ENCODE measurements at regions not wholly inside any gene's neighbourhood (a gene's known extent, or its start where the extent isn't known, plus 50 kb on each side); places are given as distances from the start of the nearest gene placed in this dataset.

DNA sequence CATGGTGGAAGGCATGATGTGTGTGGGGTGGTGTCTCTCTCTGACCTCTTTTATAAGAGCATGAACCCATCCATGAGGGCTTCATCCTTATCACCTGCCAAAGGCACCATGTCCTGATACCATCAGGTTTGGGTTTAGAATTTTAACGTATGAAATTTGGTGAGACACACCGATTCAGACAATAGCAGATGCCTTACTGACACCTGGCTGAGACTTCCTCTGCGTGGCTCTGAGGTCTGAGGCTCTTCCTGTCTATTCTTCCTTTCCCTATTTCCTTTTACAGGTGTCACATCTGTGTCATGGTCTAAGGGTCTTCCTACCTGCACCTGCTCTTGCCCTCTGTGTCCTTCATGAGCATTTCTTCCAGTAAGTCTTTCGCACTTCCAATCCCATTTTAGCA, 320.7 kb upstream of the CLNK start:
- 39 to 52% (median 46%) methylated on average over 4 of the region's 4 CpGs for WGBS, 5 donors
- TF ChIP-seq POLR2AphosphoS5 (IDR thresholded peaks at IDR 0.05) (no peak), POLR2A (IDR thresholded peaks at IDR 0.05) (no peak), CTCF (IDR thresholded peaks at IDR 0.05 in 8 of 11, conservative IDR thresholded peaks at IDR 0.05 in 3 of 11) (no peak)
- no peak for DNase-seq

GRCh38 chr4:11004818-11005217, 320.2 kb upstream of the CLNK start:
- WGBS, 5 donors, result 86 to 96% (median 92%) methylated on average over 6 of the region's 6 CpGs
- Histone ChIP-seq H3K4me1 (peaks cover 0 to 5% (median 0%) of the 10 kb centered on the region in 6 donors), H3K27ac (no peak overlapping the region), H3K9me3 (peaks cover 0 to 13% (median 3%) of the 10 kb centered on the region in 8 donors), H3K36me3 (no peaks in the 10 kb centered on the region), H3K27me3 (replicated peaks in 1 of 7) (no peaks in the 10 kb centered on the region), H3K4me3 (no peak overlapping the region)
- no peak for TF ChIP-seq CTCF (IDR thresholded peaks at IDR 0.05 in 8 of 11, conservative IDR thresholded peaks at IDR 0.05 in 3 of 11)
- no peak for TF ChIP-seq POLR2AphosphoS5 (IDR thresholded peaks at IDR 0.05)
- TF ChIP-seq POLR2A (IDR thresholded peaks at IDR 0.05), result no peak
- intact Hi-C loops (cut with DNase I; ENCODE audit: low total_unique reads), result no loop called here
- DNase-seq, result no peak

More for the DNA sequence above, 320.7 kb upstream of the CLNK start:
- H3K36me3 ChIP-seq, result no peaks in the 10 kb centered on the region
- H3K27me3 ChIP-seq (replicated peaks in 1 of 7), result no peaks in the 10 kb centered on the region
- no peak overlapping the region for H3K27ac ChIP-seq
- intact Hi-C loops (cut with DNase I; ENCODE audit: low total_unique reads), result no loop called here
- H3K9me3 ChIP-seq, result peaks cover 0 to 13% (median 3%) of the 10 kb centered on the region in 8 donors
- peaks cover 0 to 5% (median 0%) of the 10 kb centered on the region in 6 donors for H3K4me1 ChIP-seq
- H3K4me3 ChIP-seq, result no peak overlapping the region

- peaks cover 0 to 2% (median 0%) of the 10 kb centered on the region in 8 donors for H3K9me3 ChIP-seq
- no peak for TF ChIP-seq CTCF (IDR thresholded peaks at IDR 0.05 in 8 of 11, conservative IDR thresholded peaks at IDR 0.05 in 3 of 11)
- TF ChIP-seq POLR2A (IDR thresholded peaks at IDR 0.05), result no peak
- no peak for TF ChIP-seq POLR2AphosphoS5 (IDR thresholded peaks at IDR 0.05)
- H3K27ac ChIP-seq, result no peak overlapping the region
- H3K4me3 ChIP-seq, result no peak overlapping the region
- no peaks in the 10 kb centered on the region for H3K36me3 ChIP-seq
- H3K27me3 ChIP-seq (replicated peaks in 1 of 7), result no peaks in the 10 kb centered on the region
- intact Hi-C loops (cut with DNase I; ENCODE audit: low total_unique reads), result no loop called here
- no peak for DNase-seq
- peaks cover 0 to 5% (median 0%) of the 10 kb centered on the region in 6 donors for H3K4me1 ChIP-seq
- 76 to 94% (median 90%) methylated on average over 2 of the region's 2 CpGs for WGBS, 5 donors
Observed at GRCh38 chr4:11002961-11003360, 318.4 kb upstream of the CLNK start.

DNA sequence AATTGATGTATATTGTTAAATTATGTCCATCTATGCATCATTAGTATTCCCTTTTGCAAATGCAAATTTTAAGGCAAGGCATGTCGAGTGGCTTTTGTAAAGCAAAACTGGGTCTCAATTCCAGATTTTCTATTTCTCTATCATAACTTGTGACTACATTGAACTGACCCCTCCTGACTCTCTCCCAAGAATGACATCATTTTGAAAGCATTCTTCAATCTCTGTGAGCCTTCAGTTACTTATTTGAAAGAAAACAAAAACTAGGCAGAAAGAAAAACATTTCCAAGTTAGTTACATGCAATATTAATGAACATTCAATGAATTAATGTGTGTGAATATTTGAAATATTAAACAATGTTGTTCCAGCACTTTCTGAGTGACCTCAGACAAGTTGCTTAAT, 314.3 kb upstream of the CLNK start:
- no peak overlapping the region for H3K4me3 ChIP-seq
- TF ChIP-seq POLR2AphosphoS5 (IDR thresholded peaks at IDR 0.05), result no peak
- TF ChIP-seq POLR2A (IDR thresholded peaks at IDR 0.05), result no peak
- H3K9me3 ChIP-seq, result no peaks in the 10 kb centered on the region
- 60 to 78% (median 74%) methylated on average over 1 of the region's 1 CpG for WGBS, 5 donors
- DNase-seq, result no peak
- no peaks in the 10 kb centered on the region for H3K36me3 ChIP-seq
- H3K27me3 ChIP-seq (replicated peaks in 1 of 7), result no peaks in the 10 kb centered on the region
- no peak overlapping the region for H3K27ac ChIP-seq
- no peaks in the 10 kb centered on the region for H3K4me1 ChIP-seq
- intact Hi-C loops (cut with DNase I; ENCODE audit: low total_unique reads), result no loop called here

DNA sequence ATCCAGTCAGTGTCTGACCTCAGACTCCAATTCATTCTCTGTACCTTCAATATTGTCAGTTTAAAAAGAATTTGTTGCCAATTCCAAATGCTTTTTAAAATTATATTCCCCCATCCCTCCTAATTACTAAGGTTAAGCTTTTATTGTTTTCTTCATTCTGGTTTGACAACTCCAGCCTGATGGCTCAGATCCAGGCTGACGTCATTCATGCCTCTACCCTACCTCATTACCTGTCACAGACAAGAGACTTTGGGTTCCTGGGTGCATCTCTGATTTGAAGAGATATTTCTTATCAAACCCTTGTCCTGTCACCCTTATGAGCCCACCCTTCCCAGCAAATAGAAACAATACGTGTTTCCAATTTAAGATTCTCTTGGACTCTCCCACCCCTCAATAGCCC, 300.2 kb upstream of the CLNK start:
- Histone ChIP-seq H3K36me3 (no peaks in the 10 kb centered on the region), H3K27ac (no peak overlapping the region), H3K9me3 (peaks cover 0 to 7% (median 3%) of the 10 kb centered on the region in 8 donors), H3K27me3 (replicated peaks in 1 of 7) (no peaks in the 10 kb centered on the region), H3K4me3 (no peak overlapping the region), H3K4me1 (peaks cover 4 to 21% (median 16%) of the 10 kb centered on the region in 6 donors)
- TF ChIP-seq CTCF (IDR thresholded peaks at IDR 0.05 in 8 of 11, conservative IDR thresholded peaks at IDR 0.05 in 3 of 11), result no peak
- TF ChIP-seq POLR2AphosphoS5 (IDR thresholded peaks at IDR 0.05), result no peak
- no peak for TF ChIP-seq POLR2A (IDR thresholded peaks at IDR 0.05)
- no peak for DNase-seq
- WGBS, 5 donors, result 82 to 96% (median 91%) methylated on average over 2 of the region's 2 CpGs
- intact Hi-C loops (cut with DNase I; ENCODE audit: low total_unique reads), result no loop called here
